Skeletal muscle satellite cell (primary cell): ENCODE measurements at regions not wholly inside any gene's neighbourhood (a gene's known extent, or its start where the extent isn't known, plus 50 kb on each side); places are given as distances from the start of the nearest gene placed in this dataset.

Source experiments
- H3K27me3 ChIP-seq: 2 replicates; pipeline ENCODE4 v1.7.0; 2013; ENCODE audit warnings: low read length; ENCODE audit not compliant: control insufficient read depth, insufficient read depth
- H3K36me3 ChIP-seq: 2 replicates; pipeline ENCODE4 v1.7.0; 2013; ENCODE audit warnings: mild to moderate bottlenecking, control low read depth, low read length; ENCODE audit not compliant: insufficient read depth
- H3K4me1 ChIP-seq: 2 replicates; pipeline ENCODE4 v1.7.0; 2013; ENCODE audit warnings: low read length; ENCODE audit not compliant: control insufficient read depth, insufficient read depth
- H3K4me2 ChIP-seq: 2 replicates; pipeline ENCODE4 v1.7.0; 2013; ENCODE audit warnings: mild to moderate bottlenecking, low read length
- H3K4me3 ChIP-seq: 2 replicates; pipeline ENCODE4 v1.7.0; 2013; ENCODE audit warnings: low read length
- H3K9ac ChIP-seq: 2 replicates; pipeline ENCODE4 v1.7.0; 2013; ENCODE audit warnings: mild to moderate bottlenecking, low read depth, low read length, moderate library complexity
- H3K9me3 ChIP-seq: replicated peaks from 2 replicates; pipeline ENCODE4 v1.7.0; 2013; ENCODE audit warnings: mild to moderate bottlenecking, control low read depth, low read length

GRCh38 chr14:27391331-27391730, 793.5 kb upstream of the NOVA1 start:
- Histone ChIP-seq H3K4me2 (no peak overlapping the region), H3K4me3 (no peak overlapping the region), H3K9ac (peak overlapping the region; percentile 32), H3K36me3 (no peaks in the 10 kb centered on the region), H3K9me3 (no peaks in the 10 kb centered on the region), H3K27me3 (no peaks in the 10 kb centered on the region), H3K4me1 (peaks cover 18% of the 10 kb centered on the region)

- Histone ChIP-seq H3K27me3 (no peaks in the 10 kb centered on the region), H3K36me3 (no peaks in the 10 kb centered on the region), H3K9me3 (no peaks in the 10 kb centered on the region), H3K4me3 (no peak overlapping the region), H3K9ac (peak overlapping the region; percentile 32), H3K4me1 (peaks cover 13% of the 10 kb centered on the region), H3K4me2 (peak overlapping the region; percentile 17)
Observed at GRCh38 chr14:27392153-27392552, 794.3 kb upstream of the NOVA1 start.

GRCh38 chr14:27409944-27410343, 812.1 kb upstream of the NOVA1 start:
- H3K27me3 ChIP-seq: no peaks in the 10 kb centered on the region
- H3K4me2 ChIP-seq: no peak overlapping the region
- no peak overlapping the region for H3K4me3 ChIP-seq
- no peaks in the 10 kb centered on the region for H3K9me3 ChIP-seq
- H3K4me1 ChIP-seq: peaks cover 13% of the 10 kb centered on the region
- no peak overlapping the region for H3K9ac ChIP-seq
- H3K36me3 ChIP-seq: no peaks in the 10 kb centered on the region

- Histone ChIP-seq H3K36me3 (no peaks in the 10 kb centered on the region), H3K4me1 (peaks cover 13% of the 10 kb centered on the region), H3K9me3 (no peaks in the 10 kb centered on the region), H3K9ac (no peak overlapping the region), H3K4me2 (no peak overlapping the region), H3K4me3 (no peak overlapping the region), H3K27me3 (no peaks in the 10 kb centered on the region)
Observed at GRCh38 chr14:27410981-27411380, 813.1 kb upstream of the NOVA1 start.

- Histone ChIP-seq H3K4me1 (peaks cover 10% of the 10 kb centered on the region), H3K9ac (peak overlapping the region; percentile 26), H3K27me3 (no peaks in the 10 kb centered on the region), H3K36me3 (no peaks in the 10 kb centered on the region), H3K4me3 (no peak overlapping the region), H3K4me2 (no peak overlapping the region), H3K9me3 (no peaks in the 10 kb centered on the region)
Observed at GRCh38 chr14:27427796-27428195, 830.0 kb upstream of the NOVA1 start.

- Histone ChIP-seq H3K9me3 (no peaks in the 10 kb centered on the region), H3K27me3 (no peaks in the 10 kb centered on the region), H3K4me2 (no peak overlapping the region), H3K36me3 (no peaks in the 10 kb centered on the region), H3K4me1 (no peaks in the 10 kb centered on the region), H3K4me3 (no peak overlapping the region), H3K9ac (no peak overlapping the region)
Observed at GRCh38 chr14:27435923-27436670, 838.3 kb upstream of the NOVA1 start.

GRCh38 chr14:27484633-27485032, 886.8 kb upstream of the NOVA1 start:
- Histone ChIP-seq H3K4me2 (no peak overlapping the region), H3K4me1 (no peaks in the 10 kb centered on the region), H3K36me3 (no peaks in the 10 kb centered on the region), H3K9me3 (no peaks in the 10 kb centered on the region), H3K9ac (no peak overlapping the region), H3K4me3 (no peak overlapping the region), H3K27me3 (no peaks in the 10 kb centered on the region)

GRCh38 chr14:27485193-27485592, 887.4 kb upstream of the NOVA1 start:
- H3K4me3 ChIP-seq: no peak overlapping the region

GRCh38 chr14:27506272-27506671, 908.4 kb upstream of the NOVA1 start:
- no peak overlapping the region for H3K4me3 ChIP-seq
- no peaks in the 10 kb centered on the region for H3K4me1 ChIP-seq

More at GRCh38 chr14:27485193-27485592, 887.4 kb upstream of the NOVA1 start:
- Histone ChIP-seq H3K36me3 (no peaks in the 10 kb centered on the region), H3K27me3 (no peaks in the 10 kb centered on the region), H3K4me1 (no peaks in the 10 kb centered on the region), H3K9ac (no peak overlapping the region), H3K4me2 (no peak overlapping the region), H3K9me3 (no peaks in the 10 kb centered on the region)

GRCh38 chr14:27528328-27528727, 930.5 kb upstream of the NOVA1 start:
- Histone ChIP-seq H3K4me3 (no peak overlapping the region), H3K36me3 (no peaks in the 10 kb centered on the region)

More at GRCh38 chr14:27506272-27506671, 908.4 kb upstream of the NOVA1 start:
- no peak overlapping the region for H3K4me2 ChIP-seq
- H3K27me3 ChIP-seq: no peaks in the 10 kb centered on the region
- no peak overlapping the region for H3K9ac ChIP-seq
- H3K9me3 ChIP-seq: peaks cover 2% of the 10 kb centered on the region
- H3K36me3 ChIP-seq: no peaks in the 10 kb centered on the region

GRCh38 chr14:27536748-27537147, 938.9 kb upstream of the NOVA1 start:
- H3K4me3 ChIP-seq: no peak overlapping the region

More at GRCh38 chr14:27528328-27528727, 930.5 kb upstream of the NOVA1 start:
- Histone ChIP-seq H3K9ac (no peak overlapping the region), H3K4me1 (no peaks in the 10 kb centered on the region), H3K9me3 (no peaks in the 10 kb centered on the region), H3K27me3 (no peaks in the 10 kb centered on the region), H3K4me2 (no peak overlapping the region)

GRCh38 chr14:27546111-27546510, 948.3 kb upstream of the NOVA1 start:
- peaks cover 4% of the 10 kb centered on the region for H3K9me3 ChIP-seq
- no peak overlapping the region for H3K4me2 ChIP-seq
- H3K36me3 ChIP-seq: no peaks in the 10 kb centered on the region
- H3K4me3 ChIP-seq: no peak overlapping the region
- H3K4me1 ChIP-seq: no peaks in the 10 kb centered on the region
- no peaks in the 10 kb centered on the region for H3K27me3 ChIP-seq
- H3K9ac ChIP-seq: no peak overlapping the region

More at GRCh38 chr14:27536748-27537147, 938.9 kb upstream of the NOVA1 start:
- Histone ChIP-seq H3K9me3 (no peaks in the 10 kb centered on the region), H3K9ac (no peak overlapping the region), H3K27me3 (no peaks in the 10 kb centered on the region), H3K4me2 (no peak overlapping the region), H3K4me1 (no peaks in the 10 kb centered on the region), H3K36me3 (no peaks in the 10 kb centered on the region)
